Adipocyte (in vitro differentiated cells): ENCODE measurements at regions not wholly inside any gene's neighbourhood (a gene's known extent, or its start where the extent isn't known, plus 50 kb on each side); places are given as distances from the start of the nearest gene placed in this dataset.

Experiments
- DNase-seq: peaks from one replicate; pipeline ENCODE4 v3.0.0-alpha.2; 2015; ENCODE audit warnings: low read depth
- H3K27me3 ChIP-seq: replicated peaks from 2 replicates; pipeline ENCODE4 v1.7.0; 2013; ENCODE audit warnings: mild to moderate bottlenecking, low read length, moderate library complexity; ENCODE audit not compliant: control insufficient read depth, insufficient read depth
- H3K36me3 ChIP-seq: 2 replicates; pipeline ENCODE4 v1.7.0; 2013; ENCODE audit warnings: low read length, mild to moderate bottlenecking, moderate library complexity; ENCODE audit not compliant: control insufficient read depth, insufficient read depth, severe bottlenecking
- H3K4me1 ChIP-seq: 2 replicates; pipeline ENCODE4 v1.7.0; 2013; ENCODE audit warnings: mild to moderate bottlenecking, low read length, moderate library complexity; ENCODE audit not compliant: control insufficient read depth, insufficient read depth
- H3K4me3 ChIP-seq: 2 replicates; pipeline ENCODE4 v1.7.0; 2013; ENCODE audit warnings: mild to moderate bottlenecking, low read length, moderate library complexity
- H3K9ac ChIP-seq: 2 replicates; pipeline ENCODE4 v1.7.0; 2013; ENCODE audit warnings: mild to moderate bottlenecking, low read length, moderate library complexity
- H3K9me3 ChIP-seq: 2 replicates; pipeline ENCODE4 v1.7.0; 2013; ENCODE audit warnings: mild to moderate bottlenecking, low read length, moderate library complexity; ENCODE audit not compliant: control insufficient read depth

GRCh38 chr6:6927521-6928361, 180.0 kb upstream of the RREB1 start:
- Histone ChIP-seq H3K36me3 (no peaks in the 10 kb centered on the region), H3K27me3 (no peaks in the 10 kb centered on the region), H3K4me1 (peaks cover 34% of the 10 kb centered on the region), H3K9me3 (no peaks in the 10 kb centered on the region), H3K9ac (peak overlapping the region; percentile 40), H3K4me3 (peak overlapping the region; percentile 69)
- DNase-seq, result no peak

DNA sequence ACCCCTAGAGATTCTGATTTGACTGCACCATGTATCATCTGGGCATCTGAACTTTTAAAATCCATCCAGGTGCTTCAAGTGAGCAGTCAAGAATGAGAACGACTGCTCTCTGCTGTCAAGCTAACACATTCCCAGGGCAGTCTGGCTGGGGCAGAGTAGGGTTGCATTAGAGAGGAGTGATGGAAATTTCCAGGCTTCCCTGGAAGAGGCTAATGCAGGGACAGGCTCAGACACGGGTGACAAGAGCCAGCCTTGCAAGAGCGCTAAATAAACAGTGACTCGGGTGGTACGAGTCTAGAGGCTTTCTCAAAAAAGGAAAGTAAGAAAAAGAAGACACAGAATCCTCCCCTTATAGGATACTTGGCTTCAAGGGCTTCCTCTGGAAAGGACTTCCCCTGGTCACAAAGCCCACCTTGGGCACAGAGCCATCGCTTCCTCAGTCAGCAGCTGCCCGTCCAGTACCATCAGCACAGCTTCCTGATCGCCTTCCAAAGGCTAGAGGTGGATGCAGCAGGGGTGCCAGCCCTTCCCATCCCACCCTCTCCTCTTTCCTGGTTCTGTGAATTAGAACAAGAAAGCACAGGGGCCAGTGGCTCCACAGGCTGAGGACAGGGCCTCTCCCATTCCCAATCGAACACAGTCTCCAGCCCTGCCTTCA, 177.4 kb upstream of the RREB1 start:
- no peaks in the 10 kb centered on the region for H3K36me3 ChIP-seq
- H3K4me3 ChIP-seq, result no peak overlapping the region
- peaks cover 33% of the 10 kb centered on the region for H3K4me1 ChIP-seq
- H3K9me3 ChIP-seq, result no peaks in the 10 kb centered on the region
- no peaks in the 10 kb centered on the region for H3K27me3 ChIP-seq
- H3K9ac ChIP-seq, result no peak overlapping the region
- DNase-seq, result no peak

DNA sequence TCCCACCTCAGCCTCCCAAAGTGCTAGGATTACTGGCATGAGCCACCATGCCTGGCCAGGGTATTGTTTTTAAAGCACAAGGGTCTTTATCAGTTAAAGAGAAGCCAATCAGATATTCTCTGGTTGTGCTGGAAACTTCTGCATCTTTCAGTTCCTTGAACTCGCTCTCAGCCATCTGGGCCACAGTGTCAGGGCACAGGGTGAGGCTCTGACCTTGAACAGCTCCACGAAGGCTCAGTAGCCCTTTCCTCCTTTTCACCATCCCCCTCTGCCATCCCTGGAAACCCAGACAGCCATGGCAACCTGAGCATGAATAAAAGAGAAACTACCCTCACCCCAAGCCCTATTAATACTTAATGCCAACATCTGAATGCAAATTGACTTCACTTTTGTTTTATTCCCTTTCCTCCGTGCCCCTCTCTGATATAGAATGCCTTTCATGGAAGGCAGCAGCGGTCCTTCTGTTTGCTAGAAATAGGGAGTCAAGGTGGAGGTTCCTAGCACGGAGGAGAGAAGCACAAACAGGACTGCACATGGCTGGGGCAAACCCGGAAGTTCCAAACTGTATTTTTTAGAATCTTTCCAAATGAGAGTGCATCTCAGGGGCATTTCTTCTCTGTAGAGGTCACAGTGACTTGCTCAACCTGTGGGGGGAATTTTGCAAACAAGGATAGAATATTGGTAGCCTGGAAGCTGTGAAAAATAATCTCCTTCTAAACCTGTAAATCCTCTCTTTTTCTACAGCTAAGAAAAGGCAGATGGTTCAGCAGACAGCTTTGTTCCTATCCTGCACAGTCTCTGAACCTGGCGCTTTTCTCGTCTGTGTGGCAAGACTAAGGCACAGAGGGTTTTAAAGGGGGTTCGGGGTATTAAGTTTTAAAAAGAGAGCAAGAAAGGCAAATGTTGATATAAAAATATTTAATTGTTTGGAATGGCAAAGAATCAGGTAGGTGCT, 176.4 kb upstream of the RREB1 start:
- Histone ChIP-seq H3K36me3 (no peaks in the 10 kb centered on the region), H3K27me3 (no peaks in the 10 kb centered on the region), H3K4me3 (no peak overlapping the region), H3K4me1 (peaks cover 25% of the 10 kb centered on the region), H3K9me3 (no peaks in the 10 kb centered on the region), H3K9ac (peak overlapping the region; percentile 53)
- DNase-seq, result no peak

GRCh38 chr6:6932341-6932740, 175.4 kb upstream of the RREB1 start:
- H3K27me3 ChIP-seq, result no peaks in the 10 kb centered on the region
- no peak overlapping the region for H3K4me3 ChIP-seq
- DNase-seq, result no peak
- peaks cover 24% of the 10 kb centered on the region for H3K4me1 ChIP-seq
- no peaks in the 10 kb centered on the region for H3K36me3 ChIP-seq
- no peak overlapping the region for H3K9ac ChIP-seq
- H3K9me3 ChIP-seq, result no peaks in the 10 kb centered on the region

DNA sequence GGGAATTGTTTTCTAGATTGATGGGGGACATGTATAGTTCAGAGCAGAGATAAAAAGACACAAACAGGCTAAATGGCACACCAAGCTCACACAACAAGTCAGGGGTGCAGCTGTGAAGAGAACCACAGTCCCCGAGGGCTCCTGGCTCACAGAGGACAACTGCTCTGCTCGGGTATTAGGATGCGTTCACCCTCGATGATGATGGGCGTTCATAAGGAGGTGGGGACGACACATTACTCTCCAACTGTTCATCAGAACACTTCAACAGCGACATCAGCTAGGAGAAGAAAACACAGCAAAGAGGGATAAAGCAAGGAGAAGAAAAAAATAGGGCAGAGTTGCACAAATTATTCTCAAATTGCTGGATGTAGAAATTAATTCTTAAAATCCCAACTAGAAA, 174.8 kb upstream of the RREB1 start:
- Histone ChIP-seq H3K9me3 (no peaks in the 10 kb centered on the region), H3K4me3 (no peak overlapping the region), H3K36me3 (no peaks in the 10 kb centered on the region), H3K4me1 (peaks cover 17% of the 10 kb centered on the region), H3K9ac (no peak overlapping the region), H3K27me3 (no peaks in the 10 kb centered on the region)
- DNase-seq, result no peak

GRCh38 chr6:6940031-6941025, 167.4 kb upstream of the RREB1 start:
- Histone ChIP-seq H3K9me3 (no peaks in the 10 kb centered on the region), H3K36me3 (no peaks in the 10 kb centered on the region), H3K4me1 (peaks cover 4% of the 10 kb centered on the region), H3K27me3 (peaks cover 5% of the 10 kb centered on the region), H3K4me3 (no peak overlapping the region), H3K9ac (no peak overlapping the region)
- no peak for DNase-seq

DNA sequence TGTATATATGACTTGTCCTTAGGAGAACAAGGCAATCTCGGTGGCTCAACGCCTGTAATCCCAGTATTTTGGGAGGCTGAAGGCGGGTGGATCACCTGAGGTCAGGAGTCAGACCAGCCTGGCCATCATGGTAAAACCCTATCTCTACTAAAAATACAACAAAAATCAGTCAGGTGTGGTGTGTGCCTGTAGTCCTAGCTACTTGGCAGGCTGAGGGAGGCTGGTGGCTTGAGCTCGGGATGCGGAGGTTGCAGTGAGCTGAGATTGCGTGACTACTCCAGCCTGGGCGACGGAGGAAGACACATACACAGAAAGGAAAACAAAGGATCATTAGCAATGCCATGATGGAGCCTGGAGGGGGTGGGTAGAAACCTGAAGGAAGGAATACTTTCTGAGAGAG, 166.6 kb upstream of the RREB1 start:
- Histone ChIP-seq H3K4me1 (peaks cover 4% of the 10 kb centered on the region), H3K9ac (no peak overlapping the region), H3K4me3 (no peak overlapping the region), H3K27me3 (peaks cover 5% of the 10 kb centered on the region), H3K36me3 (no peaks in the 10 kb centered on the region), H3K9me3 (no peaks in the 10 kb centered on the region)
- DNase-seq, result no peak

GRCh38 chr6:6942091-6942490, 165.7 kb upstream of the RREB1 start:
- DNase-seq, result no peak
- no peak overlapping the region for H3K9ac ChIP-seq
- no peaks in the 10 kb centered on the region for H3K36me3 ChIP-seq

GRCh38 chr6:6942831-6943230, 164.9 kb upstream of the RREB1 start:
- Histone ChIP-seq H3K4me3 (peak overlapping the region; percentile 36), H3K36me3 (no peaks in the 10 kb centered on the region), H3K9ac (no peak overlapping the region), H3K9me3 (no peaks in the 10 kb centered on the region), H3K4me1 (peaks cover 4% of the 10 kb centered on the region), H3K27me3 (peaks cover 5% of the 10 kb centered on the region)
- DNase-seq, result peak; percentile 31

More at GRCh38 chr6:6942091-6942490, 165.7 kb upstream of the RREB1 start:
- no peaks in the 10 kb centered on the region for H3K9me3 ChIP-seq
- H3K4me1 ChIP-seq, result peaks cover 4% of the 10 kb centered on the region
- H3K4me3 ChIP-seq, result no peak overlapping the region
- H3K27me3 ChIP-seq, result peaks cover 5% of the 10 kb centered on the region

GRCh38 chr6:6943421-6943820, 164.3 kb upstream of the RREB1 start:
- peaks cover 4% of the 10 kb centered on the region for H3K4me1 ChIP-seq
- peaks cover 5% of the 10 kb centered on the region for H3K27me3 ChIP-seq
- no peak for DNase-seq
- no peak overlapping the region for H3K9ac ChIP-seq
- H3K9me3 ChIP-seq, result no peaks in the 10 kb centered on the region
- no peak overlapping the region for H3K4me3 ChIP-seq
- H3K36me3 ChIP-seq, result no peaks in the 10 kb centered on the region
